H1 (cell line): ENCODE measurements at regions not wholly inside any gene's neighbourhood (a gene's known extent, or its start where the extent isn't known, plus 50 kb on each side); places are given as distances from the start of the nearest gene placed in this dataset. TPM values are rescaled to one million over a fixed set of nuclear protein-coding genes. Genes with fewer than 3 reads are reported as not detected.

Experiments
- microRNA counts: library from miRNA; unstranded; fragments of <30 nt; microRNA quantifications from one replicate; lab custom pipeline; 2015
- microRNA-seq, 2 experiments: library from miRNA; unstranded; fragments of <30 nt; microRNA quantifications; one replicate each; pipeline versions ENCODE4 to v1.2.0, GENCODE V29; 2016 to 2020; ENCODE audit warnings: borderline microRNAs expressed in 2 of 2, borderline number of aligned reads in 2 of 2, borderline replicate concordance in 1 of 2
- small RNA-seq: library from polyadenylated mRNA; stranded (forward); fragments of <200 nt; extraction: miRNeasy Mini kit (QIAGEN cat#:217004); gene quantifications from one replicate; pipeline ENCODE3, GENCODE V24; 2013; ENCODE audit not compliant: insufficient read depth

MicroRNAs encoded in the stretch of these regions (microRNA counts, 767-probe panel; counts per million panel counts)
- microRNA hsa-miR-548ae (lab: Ali Mortazavi, UCI): 879 counts per million, percentile 95 among the panel's probes with 10 or more counts

Small RNA genes in the stretch of these regions (microRNA-seq; reads per million reads assigned to microRNA genes)
- 0 reads per million in 2 experiments for gene MIR548AE1

Small RNA genes in the stretch of these regions (small RNA-seq; reads per million reads assigned to genes)
- not detected for gene MIR548AE1
